Endothelial cell of hepatic sinusoid (primary cell): ENCODE measurements at regions not wholly inside any gene's neighbourhood (a gene's known extent, or its start where the extent isn't known, plus 50 kb on each side); places are given as distances from the start of the nearest gene placed in this dataset.
"Not testable (repeated sequence)": the region's sequence is repeated elsewhere in the genome, so short reads cannot be mapped to it uniquely, and the experiment has no call there.

Experiments
- in situ Hi-C: cut with HindIII; loops from 2 replicates; pipeline ENCODE4 v1.10.0; 2017; ENCODE audit warnings: low sequenced_read_pairs

- in situ Hi-C loops = no loop called here
Observed at GRCh38 chr13:56015919-56016318, 1124.8 kb upstream of the PRR20A start.

GRCh38 chr13:56019606-56020005, 1121.1 kb upstream of the PRR20A start:
- in situ Hi-C loops = no loop called here

- in situ Hi-C loops = no loop called here
Observed at GRCh38 chr13:56020425-56020824, 1120.3 kb upstream of the PRR20A start.

GRCh38 chr13:56039992-56040391, 1100.7 kb upstream of the PRR20A start:
- in situ Hi-C loops = no loop called here

GRCh38 chr13:56066321-56066720, 1074.4 kb upstream of the PRR20A start:
- in situ Hi-C loops = no loop called here

GRCh38 chr13:56102641-56103040, 1038.1 kb upstream of the PRR20A start:
- in situ Hi-C loops = no loop called here

GRCh38 chr13:56110751-56111150, 1030.0 kb upstream of the PRR20A start:
- in situ Hi-C loops = no loop called here

GRCh38 chr13:56134524-56134923, 1006.2 kb upstream of the PRR20A start:
- in situ Hi-C loops = no loop called here

GRCh38 chr13:56166864-56167263, 973.9 kb upstream of the PRR20A start:
- in situ Hi-C loops = no loop called here

GRCh38 chr13:56168581-56168980, 972.1 kb upstream of the PRR20A start:
- in situ Hi-C loops = no loop called here

- in situ Hi-C loops = no loop called here
Observed at GRCh38 chr13:56173346-56173745, 967.4 kb upstream of the PRR20A start.

GRCh38 chr13:56182598-56182997, 958.1 kb upstream of the PRR20A start:
- in situ Hi-C loops = no loop called here

GRCh38 chr13:56187331-56187730, 953.4 kb upstream of the PRR20A start:
- in situ Hi-C loops = no loop called here

GRCh38 chr13:56188582-56188981, 952.1 kb upstream of the PRR20A start:
- in situ Hi-C loops = not testable (repeated sequence)

GRCh38 chr13:56189439-56189838, 951.3 kb upstream of the PRR20A start:
- in situ Hi-C loops = no loop called here

GRCh38 chr13:56189978-56190377, 950.7 kb upstream of the PRR20A start:
- in situ Hi-C loops = no loop called here

GRCh38 chr13:56198350-56198749, 942.4 kb upstream of the PRR20A start:
- in situ Hi-C loops = no loop called here

GRCh38 chr13:56201834-56202233, 938.9 kb upstream of the PRR20A start:
- in situ Hi-C loops = no loop called here

GRCh38 chr13:56216221-56216620, 924.5 kb upstream of the PRR20A start:
- in situ Hi-C loops = no loop called here

GRCh38 chr13:56247692-56248091, 893.0 kb upstream of the PRR20A start:
- in situ Hi-C loops = no loop called here

- in situ Hi-C loops = no loop called here
Observed at GRCh38 chr13:56271686-56272085, 869.0 kb upstream of the PRR20A start.

- in situ Hi-C loops = no loop called here
Observed at GRCh38 chr13:56283262-56283828, 857.4 kb upstream of the PRR20A start.

- in situ Hi-C loops = no loop called here
Observed at GRCh38 chr13:56299650-56300049, 841.1 kb upstream of the PRR20A start.
